HepG2 (cell line): ENCODE measurements at regions not wholly inside any gene's neighbourhood (a gene's known extent, or its start where the extent isn't known, plus 50 kb on each side); places are given as distances from the start of the nearest gene placed in this dataset.

Source experiments
- ATAC-seq: fragments of 200-7000 bp; cut with Tn5 transposase; 3 replicates; pipeline ENCODE4 v1.9.1; 2020; ENCODE audit warnings: mild to moderate bottlenecking, moderate library complexity
- BruUV-seq: library from RNA; stranded (reverse); fragments of 400-500 nt; replicated peaks from 2 replicates; lab custom pipeline; 2021; lab: Mats Ljungman, UMichigan
- CTCF ChIA-PET: fragments of 300-600 bp; formaldehyde crosslinking; extraction: SDS; loops from one replicate; lab custom pipeline; 2021; ENCODE audit warnings: low total read pairs, inconsistent platforms, low intra/inter-chr PET ratio; lab: Yijun Ruan, JAX
- POLR2A ChIA-PET: fragments of 350-600 bp; sonication (Branson Sonifier 250); formaldehyde crosslinking; loops from one replicate; lab custom pipeline; 2020; ENCODE audit warnings: antibody characterized with exemption, inconsistent platforms; lab: Yijun Ruan, JAX
- DNase-seq: peaks from one replicate; pipeline ENCODE4 v3.0.0-alpha.2; 2015; ENCODE audit warnings: low spot score
- FAIRE-seq: peaks from 3 replicates; lab custom pipeline; 2011; peaks lifted over from hg19 to GRCh38; lab: Jason Lieb, UNC
- H2AFZ ChIP-seq: one replicate; pipeline ENCODE4 v1.6.1; 2011; ENCODE audit warnings: low read length, inconsistent platforms
- H3K27ac ChIP-seq: fragments of 300-600 bp; 3 replicates; pipeline ENCODE4 v1.8.0; 2011; ENCODE audit warnings: mixed run types, mild to moderate bottlenecking, mixed read lengths, low read length, inconsistent platforms; ENCODE audit not compliant: insufficient read depth; ENCODE audit errors: extremely low read length
- H3K27me3 ChIP-seq, 2 experiments: fragments of 200-600 bp in 1 of 2; 2 replicates in 1 of 2; 3 replicates in 1 of 2; pipeline versions ENCODE4 v1.6.0 to v1.8.0; 2011; ENCODE audit warnings: low read length in 2 of 2, mild to moderate bottlenecking in 2 of 2, moderate library complexity in 2 of 2, inconsistent platforms in 1 of 2; ENCODE audit not compliant: insufficient read depth in 2 of 2, control insufficient read depth in 1 of 2
- H3K36me3 ChIP-seq, 2 experiments: fragments of 200-600 bp in 1 of 2; replicated peaks in 1 of 2; 2 replicates in 1 of 2; 3 replicates in 1 of 2; pipeline versions ENCODE4 v1.5.1 to v1.8.0; 2011; ENCODE audit warnings: low read length in 2 of 2, inconsistent platforms in 1 of 2; ENCODE audit not compliant: insufficient read depth in 2 of 2, control insufficient read depth in 1 of 2
- H3K4me1 ChIP-seq: 2 replicates; pipeline ENCODE4 v1.5.1; 2012; ENCODE audit warnings: low read length, inconsistent platforms; ENCODE audit not compliant: insufficient read depth
- H3K4me2 ChIP-seq: 2 replicates; pipeline ENCODE4 v1.6.0; 2011; ENCODE audit warnings: low read depth, low read length, inconsistent platforms
- H3K4me3 ChIP-seq, 3 experiments: fragments of 200-600 bp in 1 of 3; sonication (generic), shearing (Covaris generic) in 1 of 3; replicated peaks in 1 of 3; 2 replicates each; pipeline ENCODE4 v1.5.1; 2011 to 2016; ENCODE audit warnings: low read length in 3 of 3, inconsistent platforms in 2 of 3, low read depth in 2 of 3, mild to moderate bottlenecking in 2 of 3, control low read depth in 1 of 3, mixed read lengths in 1 of 3; ENCODE audit not compliant: insufficient read depth in 1 of 3
- H3K79me2 ChIP-seq: one replicate; pipeline ENCODE4 v1.6.1; 2011; ENCODE audit warnings: low read length, inconsistent platforms; ENCODE audit not compliant: insufficient read depth
- H3K9ac ChIP-seq: 2 replicates; pipeline ENCODE4 v1.6.0; 2011; ENCODE audit warnings: mild to moderate bottlenecking, low read depth, low read length, inconsistent platforms; ENCODE audit not compliant: insufficient read depth
- H3K9me3 ChIP-seq: 2 replicates; pipeline ENCODE4 v1.5.1; 2012; ENCODE audit warnings: mild to moderate bottlenecking, low read length
- H4K20me1 ChIP-seq: 2 replicates; pipeline ENCODE4 v1.6.0; 2011; ENCODE audit warnings: inconsistent platforms, mild to moderate bottlenecking, low read length, moderate library complexity; ENCODE audit not compliant: insufficient read depth
- AKNA ChIP-seq: sonication (generic); formaldehyde crosslinking; IDR thresholded peaks from 2 replicates; pipeline ENCODE4 v1.4.0; 2020; ENCODE audit warnings: missing genetic modification reagents, borderline replicate concordance
- CEBPB ChIP-seq: IDR thresholded peaks from 2 replicates; pipeline ENCODE4 v1.6.1; 2011; ENCODE audit warnings: low read depth, low read length, improper control_type of control experiment, borderline replicate concordance
- FOXM1 ChIP-seq: sonication (generic); formaldehyde crosslinking; IDR thresholded peaks from 2 replicates; pipeline ENCODE4 v1.5.0; 2020; ENCODE audit warnings: missing genetic modification reagents
- KDM1A ChIP-seq: IDR thresholded peaks from 2 replicates; pipeline ENCODE4 v1.6.1; 2016; ENCODE audit warnings: missing compliant biosample characterization
- SMAD3 ChIP-seq: sonication (generic); formaldehyde crosslinking; IDR thresholded peaks from 2 replicates; pipeline ENCODE4 v1.4.0; 2020; ENCODE audit warnings: missing genetic modification reagents
- SOX5 ChIP-seq: IDR thresholded peaks from 2 replicates; pipeline ENCODE4 v1.6.1; 2016; ENCODE audit warnings: borderline replicate concordance
- SP4 ChIP-seq: sonication (generic); formaldehyde crosslinking; IDR thresholded peaks from 2 replicates; pipeline ENCODE4 v1.8.1; 2023; ENCODE audit warnings: mild to moderate bottlenecking, missing genetic modification reagents
- YEATS2 ChIP-seq: sonication (generic); formaldehyde crosslinking; IDR thresholded peaks from 2 replicates; pipeline ENCODE4 v1.4.0; 2020; ENCODE audit warnings: missing genetic modification reagents, borderline replicate concordance
- ZNF652 ChIP-seq: IDR thresholded peaks from 2 replicates; pipeline ENCODE4 v1.6.1; 2016; ENCODE audit warnings: low read depth, borderline replicate concordance
- WGBS: methylation state at CpG from one replicate; pipeline ENCODE4 v1.1.6; 2017; ENCODE audit warnings: low lambda C conversion rate; 5-methylcytosine and 5-hydroxymethylcytosine counted together
- in situ Hi-C: cut with HindIII; loops from 2 replicates; pipeline ENCODE4 v1.10.0; 2017; ENCODE audit warnings: low pct_unique_long_range_greater_than_20kb; ENCODE audit not compliant: extremely low pct_ligation_motif_present
- intact Hi-C: fragments of 100-400 bp; cut with micrococcal nuclease; formaldehyde crosslinking; loops from one replicate; pipeline ENCODE4 v1.10.0; 2022; ENCODE audit not compliant: unreplicated experiment
- TF ChIP-seq, protein P1 (sequence below): sonication (generic); formaldehyde crosslinking; IDR thresholded peaks from 2 replicates; pipeline ENCODE4 v1.4.0; 2020; ENCODE audit warnings: missing genetic modification reagents, mild to moderate bottlenecking, borderline replicate concordance
- TF ChIP-seq, protein P2 (sequence below): IDR thresholded peaks from 2 replicates; pipeline ENCODE4 v1.4.0; 2020; ENCODE audit warnings: mild to moderate bottlenecking, missing genetic modification reagents

- Histone ChIP-seq H3K9ac (no peak overlapping the region), H3K36me3 (no peaks in the 10 kb centered on the region), H3K9me3 (peaks cover 9% of the 10 kb centered on the region; the same call in 1 of the 2 replicates), H3K4me3 (no peak overlapping the region), H3K4me1 (peaks cover 21% of the 10 kb centered on the region; the same call in 1 of the 2 replicates), H3K27ac (no peak overlapping the region), H4K20me1 (no peaks in the 10 kb centered on the region), H3K27me3 (no peaks in the 10 kb centered on the region), H3K4me2 (no peak overlapping the region), H2AFZ (no peak overlapping the region), H3K79me2 (no peaks in the 10 kb centered on the region)
- FAIRE-seq, result no peak
- intact Hi-C loops (no loop called here), in situ Hi-C loops (no loop called here)
- ChIA-PET POLR2A (no interaction called here), CTCF (no interaction called here)
- no peak for DNase-seq
- WGBS, result 51% methylated on average over 2 of the region's 2 CpGs
- ATAC-seq, result no peak
- BruUV-seq, result no TSS peak
- TF ChIP-seq, protein P1, sequence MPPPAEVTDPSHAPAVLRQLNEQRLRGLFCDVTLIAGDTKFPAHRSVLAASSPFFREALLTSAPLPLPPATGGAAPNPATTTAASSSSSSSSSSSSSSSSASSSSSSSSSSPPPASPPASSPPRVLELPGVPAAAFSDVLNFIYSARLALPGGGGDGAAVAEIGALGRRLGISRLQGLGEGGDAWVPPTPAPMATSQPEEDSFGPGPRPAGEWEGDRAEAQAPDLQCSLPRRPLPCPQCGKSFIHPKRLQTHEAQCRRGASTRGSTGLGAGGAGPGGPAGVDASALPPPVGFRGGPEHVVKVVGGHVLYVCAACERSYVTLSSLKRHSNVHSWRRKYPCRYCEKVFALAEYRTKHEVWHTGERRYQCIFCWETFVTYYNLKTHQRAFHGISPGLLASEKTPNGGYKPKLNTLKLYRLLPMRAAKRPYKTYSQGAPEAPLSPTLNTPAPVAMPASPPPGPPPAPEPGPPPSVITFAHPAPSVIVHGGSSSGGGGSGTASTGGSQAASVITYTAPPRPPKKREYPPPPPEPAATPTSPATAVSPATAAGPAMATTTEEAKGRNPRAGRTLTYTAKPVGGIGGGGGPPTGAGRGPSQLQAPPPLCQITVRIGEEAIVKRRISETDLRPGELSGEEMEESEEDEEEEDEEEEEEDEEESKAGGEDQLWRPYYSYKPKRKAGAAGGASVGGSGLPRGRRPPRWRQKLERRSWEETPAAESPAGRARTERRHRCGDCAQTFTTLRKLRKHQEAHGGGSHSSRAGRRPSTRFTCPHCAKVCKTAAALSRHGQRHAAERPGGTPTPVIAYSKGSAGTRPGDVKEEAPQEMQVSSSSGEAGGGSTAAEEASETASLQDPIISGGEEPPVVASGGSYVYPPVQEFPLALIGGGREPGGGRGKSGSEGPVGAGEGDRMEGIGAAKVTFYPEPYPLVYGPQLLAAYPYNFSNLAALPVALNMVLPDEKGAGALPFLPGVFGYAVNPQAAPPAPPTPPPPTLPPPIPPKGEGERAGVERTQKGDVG (CRISPR knock-in tag), result no peak
- TF ChIP-seq AKNA, result no peak
- no peak for TF ChIP-seq SMAD3 (CRISPR knock-in tag)
- no peak for TF ChIP-seq SOX5 (CRISPR knock-in tag)
- no peak for TF ChIP-seq CEBPB
- no peak for TF ChIP-seq SP4 (CRISPR knock-in tag)
- TF ChIP-seq KDM1A, result no peak
- TF ChIP-seq, protein P2, sequence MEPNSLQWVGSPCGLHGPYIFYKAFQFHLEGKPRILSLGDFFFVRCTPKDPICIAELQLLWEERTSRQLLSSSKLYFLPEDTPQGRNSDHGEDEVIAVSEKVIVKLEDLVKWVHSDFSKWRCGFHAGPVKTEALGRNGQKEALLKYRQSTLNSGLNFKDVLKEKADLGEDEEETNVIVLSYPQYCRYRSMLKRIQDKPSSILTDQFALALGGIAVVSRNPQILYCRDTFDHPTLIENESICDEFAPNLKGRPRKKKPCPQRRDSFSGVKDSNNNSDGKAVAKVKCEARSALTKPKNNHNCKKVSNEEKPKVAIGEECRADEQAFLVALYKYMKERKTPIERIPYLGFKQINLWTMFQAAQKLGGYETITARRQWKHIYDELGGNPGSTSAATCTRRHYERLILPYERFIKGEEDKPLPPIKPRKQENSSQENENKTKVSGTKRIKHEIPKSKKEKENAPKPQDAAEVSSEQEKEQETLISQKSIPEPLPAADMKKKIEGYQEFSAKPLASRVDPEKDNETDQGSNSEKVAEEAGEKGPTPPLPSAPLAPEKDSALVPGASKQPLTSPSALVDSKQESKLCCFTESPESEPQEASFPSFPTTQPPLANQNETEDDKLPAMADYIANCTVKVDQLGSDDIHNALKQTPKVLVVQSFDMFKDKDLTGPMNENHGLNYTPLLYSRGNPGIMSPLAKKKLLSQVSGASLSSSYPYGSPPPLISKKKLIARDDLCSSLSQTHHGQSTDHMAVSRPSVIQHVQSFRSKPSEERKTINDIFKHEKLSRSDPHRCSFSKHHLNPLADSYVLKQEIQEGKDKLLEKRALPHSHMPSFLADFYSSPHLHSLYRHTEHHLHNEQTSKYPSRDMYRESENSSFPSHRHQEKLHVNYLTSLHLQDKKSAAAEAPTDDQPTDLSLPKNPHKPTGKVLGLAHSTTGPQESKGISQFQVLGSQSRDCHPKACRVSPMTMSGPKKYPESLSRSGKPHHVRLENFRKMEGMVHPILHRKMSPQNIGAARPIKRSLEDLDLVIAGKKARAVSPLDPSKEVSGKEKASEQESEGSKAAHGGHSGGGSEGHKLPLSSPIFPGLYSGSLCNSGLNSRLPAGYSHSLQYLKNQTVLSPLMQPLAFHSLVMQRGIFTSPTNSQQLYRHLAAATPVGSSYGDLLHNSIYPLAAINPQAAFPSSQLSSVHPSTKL (CRISPR knock-in tag), result no peak
- TF ChIP-seq FOXM1 (CRISPR knock-in tag), result no peak
- TF ChIP-seq YEATS2 (CRISPR knock-in tag), result no peak
- no peak for TF ChIP-seq ZNF652 (CRISPR knock-in tag)
Measured at GRCh38 chr1:222073307-222073995, 331.6 kb upstream of the DUSP10 start.
